GM13976 (cell line): ENCODE measurements at regions not wholly inside any gene's neighbourhood (a gene's known extent, or its start where the extent isn't known, plus 50 kb on each side); places are given as distances from the start of the nearest gene placed in this dataset.
"Not testable (repeated sequence)": the region's sequence is repeated elsewhere in the genome, so short reads cannot be mapped to it uniquely, and the experiment has no call there.

Experiments used
- DNase-seq: peaks from one replicate; pipeline ENCODE4 v3.0.0; 2012; ENCODE audit warnings: low spot score
- in situ Hi-C: fragments of 300-500 bp; cut with MboI; formaldehyde crosslinking; loops from one replicate; pipeline ENCODE4 v1.12.0; 2022; ENCODE audit warnings: low sequenced_read_pairs, mixed read lengths, inconsistent platforms; ENCODE audit not compliant: unreplicated experiment
- TF ChIP-seq, protein P1 (sequence below): IDR thresholded peaks from 2 replicates; pipeline ENCODE4 v1.5.1; 2012; ENCODE audit warnings: borderline replicate concordance, mild to moderate bottlenecking; ENCODE audit not compliant: insufficient read depth; ENCODE audit errors: extremely low read depth, missing control alignments, control extremely low read depth

DNA sequence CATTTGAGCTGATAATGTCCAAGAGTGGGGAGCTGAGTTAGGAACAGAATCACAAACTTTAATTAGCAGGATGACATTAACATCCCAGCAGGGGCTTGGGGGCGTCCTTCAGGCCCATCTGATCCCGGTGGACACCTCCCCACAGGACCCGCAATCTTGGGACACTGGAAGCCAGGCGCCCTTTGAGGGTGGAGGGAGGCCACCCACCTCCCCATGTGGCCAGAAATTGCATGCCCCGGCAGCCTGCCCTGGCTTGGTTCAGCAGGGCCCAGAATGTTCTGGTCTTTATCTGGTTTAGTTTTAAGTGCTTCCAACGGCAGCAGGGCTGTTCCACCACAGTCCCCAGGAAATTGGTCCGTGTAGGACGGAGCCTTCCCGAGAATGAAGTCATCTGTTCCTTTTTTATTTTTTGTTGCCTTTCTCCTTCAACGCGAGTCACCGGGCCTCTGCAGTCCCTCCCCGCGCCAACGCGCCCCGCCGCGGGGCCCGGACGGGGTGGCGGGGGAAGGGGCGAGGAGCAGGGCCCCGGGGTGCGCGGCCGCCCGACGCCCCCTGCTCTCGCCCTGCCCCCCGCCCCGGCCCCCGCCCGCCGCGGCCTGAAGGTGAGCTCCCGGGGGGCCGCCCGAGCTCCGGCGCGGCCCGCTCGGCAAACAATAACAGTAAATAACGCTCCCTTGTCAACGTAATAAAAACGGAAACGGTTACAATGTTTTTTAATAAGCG is 207.9 kb downstream of the C9orf50 start:
- in situ Hi-C loops = no loop called here
- DNase-seq = peak; percentile 61
- TF ChIP-seq, protein P1, sequence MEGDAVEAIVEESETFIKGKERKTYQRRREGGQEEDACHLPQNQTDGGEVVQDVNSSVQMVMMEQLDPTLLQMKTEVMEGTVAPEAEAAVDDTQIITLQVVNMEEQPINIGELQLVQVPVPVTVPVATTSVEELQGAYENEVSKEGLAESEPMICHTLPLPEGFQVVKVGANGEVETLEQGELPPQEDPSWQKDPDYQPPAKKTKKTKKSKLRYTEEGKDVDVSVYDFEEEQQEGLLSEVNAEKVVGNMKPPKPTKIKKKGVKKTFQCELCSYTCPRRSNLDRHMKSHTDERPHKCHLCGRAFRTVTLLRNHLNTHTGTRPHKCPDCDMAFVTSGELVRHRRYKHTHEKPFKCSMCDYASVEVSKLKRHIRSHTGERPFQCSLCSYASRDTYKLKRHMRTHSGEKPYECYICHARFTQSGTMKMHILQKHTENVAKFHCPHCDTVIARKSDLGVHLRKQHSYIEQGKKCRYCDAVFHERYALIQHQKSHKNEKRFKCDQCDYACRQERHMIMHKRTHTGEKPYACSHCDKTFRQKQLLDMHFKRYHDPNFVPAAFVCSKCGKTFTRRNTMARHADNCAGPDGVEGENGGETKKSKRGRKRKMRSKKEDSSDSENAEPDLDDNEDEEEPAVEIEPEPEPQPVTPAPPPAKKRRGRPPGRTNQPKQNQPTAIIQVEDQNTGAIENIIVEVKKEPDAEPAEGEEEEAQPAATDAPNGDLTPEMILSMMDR = no peak

DNA sequence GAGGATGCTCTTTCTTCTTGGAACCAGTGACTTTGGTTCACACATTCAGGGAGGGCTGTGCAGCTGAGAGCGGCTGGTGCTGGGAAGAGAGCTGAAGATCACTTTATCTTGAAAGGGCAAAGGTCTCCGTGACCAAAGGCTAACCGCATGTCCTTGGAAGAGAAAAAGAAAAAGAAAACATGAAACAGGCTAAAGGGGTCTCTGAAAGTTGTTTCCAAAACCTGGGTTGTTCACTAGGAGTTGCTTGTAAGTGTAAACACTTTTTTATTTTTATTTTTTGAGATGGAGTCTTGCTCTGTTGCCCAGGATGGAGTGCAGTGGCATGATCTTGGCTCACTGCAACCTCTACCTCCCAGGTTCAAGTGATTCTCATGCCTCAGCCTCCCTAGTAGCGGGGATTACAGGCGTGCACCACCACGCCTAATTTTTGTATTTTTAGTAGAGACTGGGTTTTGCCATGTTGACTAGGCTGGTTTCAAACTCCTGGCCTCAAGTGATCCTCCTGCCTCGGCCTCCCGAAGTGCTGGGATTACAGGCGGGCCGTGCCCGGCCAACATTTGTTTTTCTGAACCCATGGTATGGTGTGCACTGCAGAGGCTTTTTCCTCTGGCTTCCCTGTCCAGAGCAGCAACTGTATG is 208.6 kb downstream of the C9orf50 start:
- in situ Hi-C loops, DNase-seq: not testable (repeated sequence)

DNA sequence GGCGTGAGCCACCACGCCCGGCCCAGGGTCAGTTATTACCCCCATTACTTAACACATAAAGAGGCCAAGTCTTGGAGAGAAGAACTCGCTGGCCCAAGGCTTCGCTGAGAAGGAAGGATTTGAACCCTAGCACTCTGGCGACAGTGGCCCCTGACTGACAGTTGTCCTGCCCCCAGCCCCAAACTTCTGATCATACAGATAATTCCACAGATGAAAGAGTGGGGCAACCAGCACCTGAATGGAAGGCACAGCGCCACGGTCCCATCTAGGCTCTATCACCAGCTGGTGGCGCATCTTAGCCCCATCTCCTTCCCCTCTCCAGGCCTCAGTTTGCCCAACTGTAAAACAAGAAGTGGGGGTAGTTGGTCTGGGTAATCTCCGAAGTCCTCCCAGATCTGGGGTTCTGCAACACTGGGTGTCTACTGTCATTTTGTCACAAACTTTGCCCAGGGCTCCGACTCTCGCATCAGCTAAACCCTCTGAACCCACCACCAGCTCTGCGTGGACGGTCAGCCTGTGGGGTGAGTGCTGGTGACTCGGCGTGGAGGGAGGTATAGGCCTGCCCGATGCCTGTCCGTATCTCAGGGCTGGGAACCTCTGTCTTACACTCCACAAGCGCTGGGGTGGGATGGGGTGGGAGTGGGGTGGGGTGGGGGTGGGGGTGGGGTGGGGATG is 209.3 kb downstream of the C9orf50 start:
- in situ Hi-C loops = no loop called here
- TF ChIP-seq, protein P1 = no peak

DNA sequence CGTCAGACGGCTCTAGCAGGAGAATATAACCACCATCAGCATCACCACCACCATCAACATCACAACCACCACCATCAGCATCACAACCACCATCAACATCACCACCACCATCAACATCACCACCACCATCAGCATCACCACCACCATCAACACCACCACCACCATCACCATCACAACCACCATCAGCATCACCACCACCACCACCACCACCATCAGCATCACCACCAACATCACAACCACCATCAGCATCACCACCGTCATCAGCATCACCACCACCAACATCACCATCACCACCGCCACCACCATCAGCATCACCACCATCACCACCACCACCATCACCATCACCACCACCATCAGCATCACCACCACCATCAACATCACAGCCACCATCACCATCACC is 210.7 kb downstream of the C9orf50 start:
- in situ Hi-C loops = no loop called here
- DNase-seq = no peak
- TF ChIP-seq, protein P1 = no peak

More for the DNA sequence above, 209.3 kb downstream of the C9orf50 start:
- DNase-seq = no peak

DNA sequence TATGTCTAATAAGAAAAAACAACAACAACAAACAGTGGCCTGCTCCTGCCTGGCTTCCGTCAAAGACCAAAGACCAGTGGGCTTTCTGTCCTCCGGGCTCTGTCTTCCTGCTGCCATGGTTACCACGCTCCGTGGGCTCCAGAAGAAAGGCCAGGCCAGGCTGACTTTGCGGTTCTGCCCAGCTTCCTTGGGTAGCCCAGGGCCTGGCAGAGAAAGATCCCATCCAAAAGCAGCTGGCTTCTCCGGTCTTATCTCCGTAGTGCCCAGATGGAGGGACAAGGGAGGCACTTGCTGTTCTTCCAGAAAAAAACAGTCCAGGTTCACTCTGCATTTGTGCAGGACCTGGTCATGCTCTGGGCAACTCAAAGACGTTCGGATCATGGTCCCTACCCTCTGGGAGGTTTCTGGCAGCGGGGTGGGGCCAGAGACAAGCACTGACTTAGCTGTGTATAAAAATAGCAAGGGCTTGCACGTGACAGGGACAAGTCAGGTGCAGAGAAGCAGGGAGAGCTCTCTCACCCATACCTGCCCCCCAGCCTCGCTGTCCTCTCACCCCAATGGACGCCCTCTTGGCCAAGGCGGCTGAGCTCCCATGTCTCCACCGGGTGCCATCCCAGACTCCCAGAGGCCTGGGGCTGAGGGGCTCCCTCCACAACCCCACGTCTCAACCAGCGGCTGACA is 212.2 kb downstream of the C9orf50 start:
- no peak for DNase-seq
- TF ChIP-seq, protein P1 = no peak
- in situ Hi-C loops = no loop called here

DNA sequence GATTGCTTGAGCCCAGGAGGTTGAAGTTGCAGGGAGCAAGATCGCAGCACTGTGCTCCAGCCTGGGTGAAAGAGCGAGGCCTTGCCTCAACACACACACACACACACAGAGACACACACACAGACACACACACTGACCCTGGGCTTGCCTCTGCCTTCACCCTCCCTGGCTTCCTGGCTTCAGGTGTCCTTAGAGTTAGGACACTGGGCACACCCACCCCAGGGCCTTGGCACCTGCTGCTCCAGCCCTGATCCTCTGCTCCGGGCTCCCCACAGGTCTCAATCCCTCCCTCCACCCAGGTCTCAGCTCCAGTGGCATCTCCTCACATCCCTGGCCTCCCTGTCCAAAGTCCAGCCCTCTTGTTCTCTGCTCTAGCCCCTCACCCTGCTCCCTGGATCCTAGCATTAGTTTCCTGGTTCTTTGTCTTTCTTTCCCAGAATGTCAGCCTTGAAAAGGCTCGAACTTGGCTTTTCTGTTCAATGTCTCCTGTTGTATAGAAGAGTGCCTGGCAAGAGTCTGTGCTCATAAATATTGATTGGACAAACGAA is 212.9 kb downstream of the C9orf50 start:
- no peak for DNase-seq
- TF ChIP-seq, protein P1 = no peak
- in situ Hi-C loops = no loop called here
